NT2/D1 (cell line): ENCODE measurements at regions not wholly inside any gene's neighbourhood (a gene's known extent, or its start where the extent isn't known, plus 50 kb on each side); places are given as distances from the start of the nearest gene placed in this dataset.

ENCODE experiments used
- SUZ12 ChIP-seq: IDR thresholded peaks from 2 replicates; pipeline ENCODE4 v1.6.1; 2011; ENCODE audit not compliant: insufficient read length, insufficient read depth; ENCODE audit errors: extremely low read depth
- YY1 ChIP-seq: IDR thresholded peaks from 2 replicates; pipeline ENCODE4 v1.6.1; 2011; ENCODE audit not compliant: insufficient read length, insufficient read depth
- ZNF274 ChIP-seq: IDR thresholded peaks from 2 replicates; pipeline ENCODE4 v1.6.1; 2011; ENCODE audit warnings: mild to moderate bottlenecking, low read depth, low read length

- TF ChIP-seq YY1 (no peak), SUZ12 (no peak), ZNF274 (no peak)
Observed at GRCh38 chr3:115322901-115323300, 175.8 kb upstream of the ZBTB20 start.
